OCI-LY7 (cell line): ENCODE measurements at regions not wholly inside any gene's neighbourhood (a gene's known extent, or its start where the extent isn't known, plus 50 kb on each side); places are given as distances from the start of the nearest gene placed in this dataset.

Experiments used
- BruUV-seq: library from RNA; stranded (reverse); fragments of 400-500 nt; replicated peaks from 2 replicates; lab custom pipeline; 2021; lab: Mats Ljungman, UMichigan
- CTCF ChIA-PET: fragments of 300-600 bp; sonication (Branson Sonifier 250); formaldehyde crosslinking; loops from one replicate; lab custom pipeline; 2022; ENCODE audit warnings: antibody characterized with exemption; ENCODE audit not compliant: unreplicated experiment; lab: Charles Lee
- POLR2A ChIA-PET: fragments of 300-600 bp; sonication (Branson Sonifier 250); formaldehyde crosslinking; loops from one replicate; lab custom pipeline; 2022; ENCODE audit warnings: antibody characterized with exemption; lab: Charles Lee
- DNase-seq: peaks from one replicate; pipeline ENCODE4 v3.0.0-alpha.2; 2015; ENCODE audit warnings: low spot score
- H2AFZ ChIP-seq: fragments of 200-600 bp; sonication (generic), shearing (Covaris generic); 2 replicates; pipeline ENCODE4 v1.6.1; 2014; ENCODE audit warnings: mild to moderate bottlenecking, antibody characterized with exemption, low read length, moderate library complexity
- H3K27ac ChIP-seq: fragments of 200-600 bp; sonication (generic); 2 replicates; pipeline ENCODE4 v1.5.1; 2014; ENCODE audit warnings: mixed run types, low read depth, mild to moderate bottlenecking, moderate library complexity, low read length, inconsistent platforms; ENCODE audit not compliant: poor library complexity, severe bottlenecking
- H3K36me3 ChIP-seq: fragments of 200-600 bp; sonication (generic); 2 replicates; pipeline ENCODE4 v1.6.1; 2014; ENCODE audit warnings: mild to moderate bottlenecking, antibody characterized with exemption, low read length, moderate library complexity, mixed read lengths; ENCODE audit not compliant: insufficient read depth
- H3K4me1 ChIP-seq: fragments of 200-600 bp; sonication (generic); 2 replicates; pipeline ENCODE4 v1.5.1; 2014; ENCODE audit warnings: mild to moderate bottlenecking, low read length; ENCODE audit not compliant: insufficient read depth, poor library complexity, severe bottlenecking
- H3K4me2 ChIP-seq: fragments of 200-600 bp; sonication (generic); 2 replicates; pipeline ENCODE4 v1.6.1; 2014; ENCODE audit warnings: mild to moderate bottlenecking, low read length
- H3K4me3 ChIP-seq: fragments of 200-600 bp; sonication (generic); 2 replicates; pipeline ENCODE4 v1.5.1; 2014; ENCODE audit warnings: mild to moderate bottlenecking, low read depth, low read length; ENCODE audit not compliant: poor library complexity, severe bottlenecking
- H3K79me2 ChIP-seq: fragments of 200-600 bp; sonication (generic); 2 replicates; pipeline ENCODE4 v1.6.1; 2016; ENCODE audit warnings: low read depth, mild to moderate bottlenecking, low read length, moderate library complexity, mixed read lengths; ENCODE audit not compliant: insufficient read depth
- H3K9me2 ChIP-seq: fragments of 200-600 bp; sonication (generic); 2 replicates; pipeline ENCODE4 v1.6.1; 2016; ENCODE audit warnings: mild to moderate bottlenecking, low read length, mixed read lengths; ENCODE audit not compliant: insufficient read depth
- H3K9me3 ChIP-seq: fragments of 200-600 bp; sonication (generic); 2 replicates; pipeline ENCODE4 v1.6.1; 2014; ENCODE audit warnings: mild to moderate bottlenecking, mixed run types, low read length, mixed read lengths
- H4K20me1 ChIP-seq: fragments of 200-600 bp; sonication (generic); 2 replicates; pipeline ENCODE4 v1.6.1; 2014; ENCODE audit warnings: mild to moderate bottlenecking, antibody characterized with exemption, low read length, moderate library complexity, mixed read lengths; ENCODE audit not compliant: insufficient read depth
- EZH2phosphoT487 ChIP-seq: fragments of 200-600 bp; sonication (generic); IDR thresholded peaks from 2 replicates; pipeline ENCODE4 v1.6.1; 2018; ENCODE audit warnings: low read depth, borderline replicate concordance, mild to moderate bottlenecking, mixed run types, antibody characterized with exemption, low read length, moderate library complexity, mixed read lengths
- intact Hi-C: fragments of 100-400 bp; cut with micrococcal nuclease; formaldehyde crosslinking; loops from one replicate; pipeline ENCODE4 v1.10.0; 2022; ENCODE audit not compliant: unreplicated experiment
- TF ChIP-seq, protein P1 (sequence below): fragments of 200-600 bp; sonication (generic); conservative IDR thresholded peaks from 2 replicates; pipeline ENCODE4 v1.5.1; 2014; ENCODE audit warnings: mild to moderate bottlenecking, antibody characterized with exemption, low read length, moderate library complexity, mixed read lengths

DNA sequence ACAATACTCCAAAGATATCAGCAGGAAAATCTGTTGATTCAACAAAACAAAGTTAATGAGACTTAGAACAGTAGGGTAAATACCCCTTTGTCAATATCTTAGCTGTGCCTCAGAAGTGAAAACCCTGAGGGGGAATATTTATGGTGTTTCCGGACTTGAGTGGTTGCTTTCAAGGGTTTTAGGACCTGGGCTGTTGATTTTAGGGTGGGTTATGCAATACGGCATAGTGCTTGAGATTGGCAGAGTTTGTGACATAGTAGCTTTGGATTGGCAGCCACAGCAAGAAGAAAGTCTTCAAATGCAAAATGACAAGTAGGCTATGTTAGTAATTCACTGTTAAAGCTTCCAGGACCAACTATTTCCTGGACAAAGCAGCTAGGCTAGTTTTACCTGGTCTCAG lies 826.3 kb upstream of the CDH2 start:
- no peak for TF ChIP-seq EZH2phosphoT487
- TF ChIP-seq, protein P1, sequence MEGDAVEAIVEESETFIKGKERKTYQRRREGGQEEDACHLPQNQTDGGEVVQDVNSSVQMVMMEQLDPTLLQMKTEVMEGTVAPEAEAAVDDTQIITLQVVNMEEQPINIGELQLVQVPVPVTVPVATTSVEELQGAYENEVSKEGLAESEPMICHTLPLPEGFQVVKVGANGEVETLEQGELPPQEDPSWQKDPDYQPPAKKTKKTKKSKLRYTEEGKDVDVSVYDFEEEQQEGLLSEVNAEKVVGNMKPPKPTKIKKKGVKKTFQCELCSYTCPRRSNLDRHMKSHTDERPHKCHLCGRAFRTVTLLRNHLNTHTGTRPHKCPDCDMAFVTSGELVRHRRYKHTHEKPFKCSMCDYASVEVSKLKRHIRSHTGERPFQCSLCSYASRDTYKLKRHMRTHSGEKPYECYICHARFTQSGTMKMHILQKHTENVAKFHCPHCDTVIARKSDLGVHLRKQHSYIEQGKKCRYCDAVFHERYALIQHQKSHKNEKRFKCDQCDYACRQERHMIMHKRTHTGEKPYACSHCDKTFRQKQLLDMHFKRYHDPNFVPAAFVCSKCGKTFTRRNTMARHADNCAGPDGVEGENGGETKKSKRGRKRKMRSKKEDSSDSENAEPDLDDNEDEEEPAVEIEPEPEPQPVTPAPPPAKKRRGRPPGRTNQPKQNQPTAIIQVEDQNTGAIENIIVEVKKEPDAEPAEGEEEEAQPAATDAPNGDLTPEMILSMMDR, result no peak
- BruUV-seq, result no TSS peak
- CTCF ChIA-PET, result no interaction called here
- Histone ChIP-seq H3K79me2 (no peaks in the 10 kb centered on the region), H3K4me1 (no peaks in the 10 kb centered on the region), H3K27ac (no peak overlapping the region), H3K4me2 (no peak overlapping the region), H2AFZ (no peak overlapping the region), H3K4me3 (no peak overlapping the region), H3K9me2 (no peaks in the 10 kb centered on the region), H3K9me3 (no peaks in the 10 kb centered on the region), H3K36me3 (no peaks in the 10 kb centered on the region), H4K20me1 (no peaks in the 10 kb centered on the region)
- POLR2A ChIA-PET, result interaction anchor here (1.2 kb wide), 1 partner anchor 9 kb away, joined by 3 read pairs; no protein-coding TSS in a partner anchor
- intact Hi-C loops, result no loop called here
- DNase-seq, result no peak

DNA sequence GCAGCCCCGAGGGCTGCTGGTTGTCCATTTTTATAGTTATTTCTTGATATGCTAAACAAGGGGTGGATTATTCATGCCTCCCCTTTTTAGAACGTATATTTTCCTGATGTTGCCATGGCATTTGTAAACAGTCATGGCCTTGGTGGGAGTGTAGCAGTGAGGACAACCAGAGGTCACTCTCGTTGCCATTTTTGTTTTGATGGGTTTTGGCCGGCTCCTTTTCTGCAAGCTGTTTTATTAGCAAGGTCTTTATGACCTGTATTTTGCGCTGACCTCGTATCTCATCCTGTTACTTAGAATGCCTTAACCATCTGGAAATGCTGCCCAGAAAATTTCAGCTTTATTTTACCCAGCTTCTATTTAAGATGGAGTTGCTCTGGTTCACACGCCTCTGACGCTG lies 825.8 kb upstream of the CDH2 start:
- POLR2A ChIA-PET, result interaction anchor here (1.2 kb wide), 1 partner anchor 10 kb away, joined by 3 read pairs; no protein-coding TSS in a partner anchor
- no peaks in the 10 kb centered on the region for H3K79me2 ChIP-seq
- no peaks in the 10 kb centered on the region for H3K9me3 ChIP-seq
- H3K4me1 ChIP-seq, result no peaks in the 10 kb centered on the region
- H3K4me3 ChIP-seq, result no peak overlapping the region
- H2AFZ ChIP-seq, result no peak overlapping the region
- no TSS peak for BruUV-seq
- no peaks in the 10 kb centered on the region for H3K36me3 ChIP-seq
- no peak overlapping the region for H3K4me2 ChIP-seq
- no peaks in the 10 kb centered on the region for H4K20me1 ChIP-seq
- no peak overlapping the region for H3K27ac ChIP-seq
- TF ChIP-seq, protein P1, result no peak
- no peak for TF ChIP-seq EZH2phosphoT487
- DNase-seq, result no peak
- CTCF ChIA-PET, result no interaction called here
- H3K9me2 ChIP-seq, result no peaks in the 10 kb centered on the region
- intact Hi-C loops, result no loop called here

DNA sequence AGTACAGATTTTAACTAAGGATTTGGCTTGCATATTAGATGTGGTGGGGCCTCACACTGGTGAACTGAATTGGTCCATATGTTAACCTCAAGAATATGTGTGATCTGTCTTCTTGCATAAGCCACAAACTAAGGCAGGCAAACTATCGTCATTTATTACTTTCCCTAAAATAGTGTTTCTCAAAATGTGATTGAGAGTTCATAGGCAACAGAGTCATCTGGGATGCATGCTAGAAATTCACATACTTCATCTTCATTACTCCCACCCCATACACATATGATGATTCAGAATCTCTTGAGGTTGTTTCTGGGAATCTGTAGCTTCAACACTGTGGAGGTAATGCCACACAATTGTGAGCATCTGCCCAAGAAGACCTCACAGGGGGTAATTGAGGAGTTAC lies 822.8 kb upstream of the CDH2 start:
- Histone ChIP-seq H3K4me2 (no peak overlapping the region), H3K4me1 (no peaks in the 10 kb centered on the region), H3K9me2 (no peaks in the 10 kb centered on the region), H3K36me3 (no peaks in the 10 kb centered on the region), H2AFZ (no peak overlapping the region), H3K27ac (no peak overlapping the region), H3K79me2 (no peaks in the 10 kb centered on the region), H4K20me1 (no peaks in the 10 kb centered on the region), H3K4me3 (no peak overlapping the region), H3K9me3 (no peaks in the 10 kb centered on the region)
- ChIA-PET CTCF (no interaction called here), POLR2A (no interaction called here)
- no TSS peak for BruUV-seq
- TF ChIP-seq EZH2phosphoT487, result no peak
- TF ChIP-seq, protein P1, result no peak
- DNase-seq, result no peak
- intact Hi-C loops, result no loop called here
